GM10266 (cell line): ENCODE measurements at regions not wholly inside any gene's neighbourhood (a gene's known extent, or its start where the extent isn't known, plus 50 kb on each side); places are given as distances from the start of the nearest gene placed in this dataset.

Source experiments
- DNase-seq: peaks from one replicate; pipeline ENCODE4 v3.0.0; 2012; ENCODE audit errors: extremely low spot score
- TF ChIP-seq, protein P1 (sequence below): IDR thresholded peaks from 2 replicates; pipeline ENCODE4 v1.5.1; 2012; ENCODE audit warnings: mild to moderate bottlenecking, low read depth; ENCODE audit not compliant: control insufficient read depth, insufficient read depth; ENCODE audit errors: missing control alignments

DNA sequence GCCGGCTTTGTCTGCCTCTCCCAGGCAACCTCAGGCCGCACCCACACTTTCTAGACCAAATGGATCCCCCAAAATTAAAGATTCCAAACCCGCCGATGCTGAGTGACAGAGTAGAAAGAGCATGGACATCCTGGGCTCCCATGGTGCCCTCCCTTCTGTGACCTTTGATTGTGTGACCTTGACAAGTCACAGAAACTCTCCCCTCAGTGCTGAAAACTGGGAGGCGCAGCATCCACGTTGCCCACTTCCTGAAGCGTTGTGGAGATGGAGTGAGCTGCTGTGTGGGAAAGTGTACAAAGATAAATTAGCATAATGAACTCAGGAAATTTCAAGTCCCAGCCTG is 74.4 kb upstream of the MFGE8 start:
- TF ChIP-seq, protein P1, sequence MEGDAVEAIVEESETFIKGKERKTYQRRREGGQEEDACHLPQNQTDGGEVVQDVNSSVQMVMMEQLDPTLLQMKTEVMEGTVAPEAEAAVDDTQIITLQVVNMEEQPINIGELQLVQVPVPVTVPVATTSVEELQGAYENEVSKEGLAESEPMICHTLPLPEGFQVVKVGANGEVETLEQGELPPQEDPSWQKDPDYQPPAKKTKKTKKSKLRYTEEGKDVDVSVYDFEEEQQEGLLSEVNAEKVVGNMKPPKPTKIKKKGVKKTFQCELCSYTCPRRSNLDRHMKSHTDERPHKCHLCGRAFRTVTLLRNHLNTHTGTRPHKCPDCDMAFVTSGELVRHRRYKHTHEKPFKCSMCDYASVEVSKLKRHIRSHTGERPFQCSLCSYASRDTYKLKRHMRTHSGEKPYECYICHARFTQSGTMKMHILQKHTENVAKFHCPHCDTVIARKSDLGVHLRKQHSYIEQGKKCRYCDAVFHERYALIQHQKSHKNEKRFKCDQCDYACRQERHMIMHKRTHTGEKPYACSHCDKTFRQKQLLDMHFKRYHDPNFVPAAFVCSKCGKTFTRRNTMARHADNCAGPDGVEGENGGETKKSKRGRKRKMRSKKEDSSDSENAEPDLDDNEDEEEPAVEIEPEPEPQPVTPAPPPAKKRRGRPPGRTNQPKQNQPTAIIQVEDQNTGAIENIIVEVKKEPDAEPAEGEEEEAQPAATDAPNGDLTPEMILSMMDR = no peak
- no peak for DNase-seq

DNA sequence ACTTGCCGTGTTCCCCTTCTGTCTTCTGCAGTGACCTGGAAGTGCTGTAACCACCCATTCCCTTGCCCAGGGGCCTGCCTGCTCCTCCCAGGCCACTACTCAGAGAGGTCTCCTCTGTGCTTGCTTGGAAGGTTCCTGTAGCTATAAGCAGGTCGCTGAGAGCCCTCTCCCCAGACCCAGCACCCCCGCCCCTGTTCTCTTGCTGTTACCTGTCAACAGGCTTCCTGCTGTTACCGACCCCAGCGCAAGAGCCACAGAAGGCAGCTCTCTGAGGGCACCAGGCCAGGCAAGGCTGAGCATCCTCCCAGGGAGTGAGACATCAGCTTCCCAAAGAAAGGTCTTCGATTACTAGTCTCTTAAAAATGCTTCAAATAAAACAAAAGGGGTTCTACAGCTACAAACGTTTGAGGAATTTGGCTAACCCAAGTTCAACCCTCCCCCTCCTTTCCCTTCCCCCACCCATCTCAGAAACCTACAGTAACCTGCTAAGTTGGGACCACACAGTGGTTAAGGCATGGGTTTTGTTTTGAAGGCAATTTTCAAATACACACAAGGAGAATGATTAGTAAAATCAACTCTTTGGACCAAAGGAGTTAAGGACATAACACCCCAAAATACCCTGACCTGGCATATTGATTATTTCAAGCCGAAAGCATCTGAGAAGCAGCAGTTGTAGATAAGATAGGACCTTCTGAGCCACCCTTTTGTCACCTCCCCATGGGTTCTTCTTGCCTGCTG is 74.9 kb upstream of the MFGE8 start:
- TF ChIP-seq, protein P1 = no peak
- no peak for DNase-seq

DNA sequence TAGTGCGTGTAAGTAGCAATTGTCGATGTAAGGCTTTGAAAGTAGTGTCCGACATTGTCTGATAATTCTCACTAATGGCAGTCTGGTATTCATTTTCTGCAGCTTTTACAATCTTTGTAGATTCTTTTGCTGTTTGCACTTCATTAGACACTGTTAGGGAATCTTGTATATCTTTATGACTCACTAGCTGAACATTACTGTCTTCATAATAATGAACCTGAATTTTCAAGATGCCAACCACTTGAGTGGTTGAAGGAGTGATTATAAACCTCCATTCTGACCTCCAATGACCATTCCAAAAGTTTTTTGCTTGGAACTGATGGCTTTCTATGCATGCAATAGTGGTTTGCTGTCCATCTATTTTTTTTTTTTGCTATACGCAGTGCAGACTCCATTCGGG is 76.4 kb upstream of the MFGE8 start:
- no peak for DNase-seq
- TF ChIP-seq, protein P1 = no peak

DNA sequence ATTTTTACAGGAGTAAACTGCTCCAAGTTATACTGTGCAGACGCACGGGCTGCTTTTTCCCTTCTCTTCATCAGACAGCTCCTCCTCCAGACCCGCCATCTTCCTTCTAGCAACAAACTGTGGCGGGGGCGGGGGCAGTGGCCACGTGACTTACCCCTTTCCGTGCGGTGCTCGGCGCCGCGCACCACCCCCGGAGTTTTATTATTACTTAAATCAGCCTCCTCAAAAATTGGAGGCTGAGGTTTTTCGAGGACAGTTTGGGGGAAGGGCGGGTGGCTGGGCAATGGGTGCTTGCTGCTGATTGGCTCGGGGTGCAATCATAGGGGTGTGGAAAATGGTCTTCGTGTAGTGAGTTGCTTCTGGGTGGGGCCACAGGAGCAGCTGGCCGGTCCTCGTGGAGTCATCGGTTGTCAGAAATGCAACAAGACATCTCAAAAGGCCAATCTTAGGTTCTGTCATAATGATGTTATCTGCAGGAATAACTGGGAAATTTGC is 77.1 kb upstream of the MFGE8 start:
- no peak for DNase-seq
- TF ChIP-seq, protein P1 = no peak

DNA sequence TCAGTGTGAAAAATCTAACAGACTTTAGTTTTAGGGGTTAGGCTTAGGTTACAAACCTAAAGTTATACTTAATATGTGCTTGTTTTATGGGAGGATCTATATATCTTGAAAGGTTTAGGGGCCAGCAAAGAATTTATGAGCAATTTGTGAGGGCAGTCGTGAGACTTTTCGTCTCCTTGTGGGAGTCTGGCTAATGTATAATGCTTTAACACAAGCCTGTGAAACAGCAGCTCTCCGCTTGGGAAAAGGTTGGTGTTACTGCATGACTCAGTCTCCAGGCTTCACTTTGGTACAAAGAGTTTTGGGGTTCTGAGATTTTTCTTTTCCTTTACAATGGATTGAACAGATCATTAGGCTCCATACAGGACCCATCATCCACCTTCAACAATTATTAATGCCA is 79.0 kb upstream of the MFGE8 start:
- TF ChIP-seq, protein P1 = no peak
- DNase-seq = no peak

DNA sequence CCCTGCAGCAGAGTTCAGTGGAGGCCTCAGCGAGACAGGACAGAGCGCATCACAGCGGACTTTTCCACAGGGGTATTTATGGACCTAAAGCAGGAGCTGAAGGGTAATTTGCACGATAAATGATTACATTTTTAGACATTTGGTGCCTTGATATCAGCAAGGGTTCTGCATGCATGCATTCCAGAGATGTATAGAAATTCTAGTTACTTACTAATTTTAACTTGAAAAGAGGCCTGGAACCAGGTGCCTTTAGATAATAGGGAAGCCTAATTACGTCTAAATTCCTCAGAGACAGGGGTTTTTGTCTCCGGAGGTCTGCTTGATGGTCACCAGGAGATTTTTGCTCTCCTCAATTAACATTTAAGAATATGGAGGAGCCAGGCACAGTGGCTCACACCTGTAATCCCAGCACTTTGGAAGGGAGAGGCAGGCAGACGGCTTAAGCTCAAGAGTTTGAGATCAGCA is 79.8 kb upstream of the MFGE8 start:
- TF ChIP-seq, protein P1 = no peak
- no peak for DNase-seq

DNA sequence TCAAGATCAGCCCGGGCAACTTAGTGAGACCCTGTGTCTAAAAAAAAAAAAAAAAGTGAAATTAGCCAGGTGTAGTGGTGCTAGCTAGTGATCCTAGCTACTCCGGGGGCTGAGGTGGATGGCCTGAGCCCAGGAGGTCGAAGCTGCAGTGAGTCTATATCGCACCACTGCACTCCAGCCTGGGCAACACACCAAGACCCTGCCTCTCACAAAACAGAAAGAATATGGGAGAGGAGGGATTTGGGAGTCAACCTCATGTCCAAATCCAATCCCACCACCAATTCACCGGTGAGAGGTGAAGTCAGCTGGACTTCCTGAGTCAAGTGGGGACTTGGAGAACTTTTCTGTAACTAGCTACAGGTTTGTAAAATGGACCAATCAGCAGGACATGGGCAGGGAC is 80.5 kb upstream of the MFGE8 start:
- TF ChIP-seq, protein P1 = no peak
- no peak for DNase-seq
